ENCODE measurements at regions not wholly inside any gene's neighbourhood (a gene's known extent, or its start where the extent isn't known, plus 50 kb on each side); places are given as distances from the start of the nearest gene placed in this dataset.

DNA sequence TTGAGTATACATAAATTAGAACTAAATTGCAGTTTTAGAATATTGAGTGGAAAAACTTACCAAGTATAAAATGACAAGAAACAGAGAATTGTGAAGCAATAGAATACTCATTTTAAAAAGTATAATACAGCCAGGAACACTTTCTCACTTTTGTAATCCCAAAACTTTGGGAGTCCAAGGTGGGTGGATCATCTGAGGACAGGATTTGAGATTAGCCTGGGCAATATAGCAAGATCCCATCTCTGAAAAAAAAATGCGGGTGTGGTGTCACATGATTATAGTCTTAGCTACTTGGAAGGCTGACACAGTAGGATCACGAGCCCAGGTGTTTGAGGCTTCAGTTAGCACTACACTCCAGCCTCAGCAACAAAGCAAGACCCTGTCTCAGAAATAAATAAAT is 440.9 kb upstream of the POT1 start:
- Histone ChIP-seq H3K36me3 (no peaks in the 10 kb centered on the region), H3K4me1 (replicated peaks) (no peaks in the 10 kb centered on the region), H3K27ac (no peak overlapping the region), H3K4me3 (no peak overlapping the region), H3K9me3 (no peaks in the 10 kb centered on the region), H3K27me3 (replicated peaks; ENCODE audit: insufficient read depth) (no peaks in the 10 kb centered on the region)
- DNase-seq (ENCODE audit: low spot score): no peak
- intact Hi-C loops (cut with DNase I): no loop called here
- TF ChIP-seq POLR2AphosphoS5 (IDR thresholded peaks at IDR 0.05) (no peak), POLR2A (IDR thresholded peaks at IDR 0.05) (no peak)
- TF ChIP-seq, protein P1, sequence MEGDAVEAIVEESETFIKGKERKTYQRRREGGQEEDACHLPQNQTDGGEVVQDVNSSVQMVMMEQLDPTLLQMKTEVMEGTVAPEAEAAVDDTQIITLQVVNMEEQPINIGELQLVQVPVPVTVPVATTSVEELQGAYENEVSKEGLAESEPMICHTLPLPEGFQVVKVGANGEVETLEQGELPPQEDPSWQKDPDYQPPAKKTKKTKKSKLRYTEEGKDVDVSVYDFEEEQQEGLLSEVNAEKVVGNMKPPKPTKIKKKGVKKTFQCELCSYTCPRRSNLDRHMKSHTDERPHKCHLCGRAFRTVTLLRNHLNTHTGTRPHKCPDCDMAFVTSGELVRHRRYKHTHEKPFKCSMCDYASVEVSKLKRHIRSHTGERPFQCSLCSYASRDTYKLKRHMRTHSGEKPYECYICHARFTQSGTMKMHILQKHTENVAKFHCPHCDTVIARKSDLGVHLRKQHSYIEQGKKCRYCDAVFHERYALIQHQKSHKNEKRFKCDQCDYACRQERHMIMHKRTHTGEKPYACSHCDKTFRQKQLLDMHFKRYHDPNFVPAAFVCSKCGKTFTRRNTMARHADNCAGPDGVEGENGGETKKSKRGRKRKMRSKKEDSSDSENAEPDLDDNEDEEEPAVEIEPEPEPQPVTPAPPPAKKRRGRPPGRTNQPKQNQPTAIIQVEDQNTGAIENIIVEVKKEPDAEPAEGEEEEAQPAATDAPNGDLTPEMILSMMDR (IDR thresholded peaks at IDR 0.05): no peak
- 67% methylated on average over 2 of the region's 2 CpGs for WGBS

DNA sequence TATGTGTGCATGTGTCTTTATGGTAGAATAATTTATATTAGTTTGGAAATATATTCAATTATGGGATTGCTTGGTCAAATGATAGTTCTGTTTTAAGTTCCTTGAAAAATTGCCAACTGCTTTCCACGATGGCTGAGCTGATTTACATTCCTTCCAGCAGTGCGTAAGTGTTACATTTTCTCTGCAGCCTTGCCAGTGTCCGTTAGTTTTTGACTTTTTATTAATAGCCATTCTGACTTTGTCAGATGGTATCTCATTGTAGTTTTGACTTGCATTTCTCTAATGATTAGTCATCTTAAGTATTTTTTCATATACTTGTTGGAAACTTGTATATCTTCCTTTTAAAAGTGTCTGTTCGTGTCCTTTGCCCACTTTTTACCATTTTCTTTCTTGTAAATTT is 434.2 kb upstream of the POT1 start:
- H3K4me1 ChIP-seq (replicated peaks): no peaks in the 10 kb centered on the region
- H3K36me3 ChIP-seq: no peaks in the 10 kb centered on the region
- H3K4me3 ChIP-seq: no peak overlapping the region
- WGBS: 35% methylated on average over 4 of the region's 4 CpGs
- H3K9me3 ChIP-seq: no peaks in the 10 kb centered on the region
- H3K27me3 ChIP-seq (replicated peaks; ENCODE audit: insufficient read depth): no peaks in the 10 kb centered on the region
- TF ChIP-seq POLR2AphosphoS5 (IDR thresholded peaks at IDR 0.05): no peak
- TF ChIP-seq, protein P1 (IDR thresholded peaks at IDR 0.05): no peak
- no peak for TF ChIP-seq POLR2A (IDR thresholded peaks at IDR 0.05)
- no peak overlapping the region for H3K27ac ChIP-seq
- intact Hi-C loops (cut with DNase I): no loop called here
- no peak for DNase-seq (ENCODE audit: low spot score)

DNA sequence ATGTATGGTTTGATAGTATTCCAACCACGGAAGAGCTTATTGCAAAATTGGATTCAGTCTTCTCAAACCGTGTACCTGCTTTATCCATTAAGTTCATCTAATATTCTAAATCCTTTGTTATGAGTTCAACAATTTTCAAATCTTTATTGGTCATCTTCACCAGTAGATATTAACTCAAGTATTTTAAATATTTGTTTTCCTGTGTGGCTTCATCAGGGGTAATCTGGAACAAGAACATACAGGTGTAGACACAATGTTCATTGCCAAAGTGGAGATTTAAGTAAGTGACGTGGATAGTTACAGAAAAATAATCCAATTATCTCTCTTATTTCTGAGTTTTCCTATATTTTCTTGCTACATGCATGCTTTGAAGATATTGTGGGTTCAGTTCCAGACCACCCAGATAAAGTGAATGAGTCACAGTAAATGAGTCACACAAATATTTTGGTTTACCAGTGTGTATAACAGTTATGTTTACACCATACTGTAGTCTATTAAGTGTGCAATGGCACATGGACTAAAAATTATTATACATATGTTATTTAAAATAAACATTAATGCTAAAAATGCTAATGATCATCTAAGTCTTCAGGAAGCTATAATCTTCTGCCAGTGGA is 429.0 kb upstream of the POT1 start:
- intact Hi-C loops (cut with DNase I): no loop called here
- DNase-seq (ENCODE audit: low spot score): no peak
- TF ChIP-seq, protein P1 (IDR thresholded peaks at IDR 0.05): no peak
- TF ChIP-seq POLR2A (IDR thresholded peaks at IDR 0.05): no peak
- TF ChIP-seq POLR2AphosphoS5 (IDR thresholded peaks at IDR 0.05): no peak
- H3K9me3 ChIP-seq: no peaks in the 10 kb centered on the region
- 22% methylated on average over 3 of the region's 3 CpGs for WGBS
- H3K27ac ChIP-seq: no peak overlapping the region
- no peaks in the 10 kb centered on the region for H3K36me3 ChIP-seq
- no peak overlapping the region for H3K4me3 ChIP-seq
- H3K27me3 ChIP-seq (replicated peaks; ENCODE audit: insufficient read depth): no peaks in the 10 kb centered on the region
- H3K4me1 ChIP-seq (replicated peaks): no peaks in the 10 kb centered on the region

DNA sequence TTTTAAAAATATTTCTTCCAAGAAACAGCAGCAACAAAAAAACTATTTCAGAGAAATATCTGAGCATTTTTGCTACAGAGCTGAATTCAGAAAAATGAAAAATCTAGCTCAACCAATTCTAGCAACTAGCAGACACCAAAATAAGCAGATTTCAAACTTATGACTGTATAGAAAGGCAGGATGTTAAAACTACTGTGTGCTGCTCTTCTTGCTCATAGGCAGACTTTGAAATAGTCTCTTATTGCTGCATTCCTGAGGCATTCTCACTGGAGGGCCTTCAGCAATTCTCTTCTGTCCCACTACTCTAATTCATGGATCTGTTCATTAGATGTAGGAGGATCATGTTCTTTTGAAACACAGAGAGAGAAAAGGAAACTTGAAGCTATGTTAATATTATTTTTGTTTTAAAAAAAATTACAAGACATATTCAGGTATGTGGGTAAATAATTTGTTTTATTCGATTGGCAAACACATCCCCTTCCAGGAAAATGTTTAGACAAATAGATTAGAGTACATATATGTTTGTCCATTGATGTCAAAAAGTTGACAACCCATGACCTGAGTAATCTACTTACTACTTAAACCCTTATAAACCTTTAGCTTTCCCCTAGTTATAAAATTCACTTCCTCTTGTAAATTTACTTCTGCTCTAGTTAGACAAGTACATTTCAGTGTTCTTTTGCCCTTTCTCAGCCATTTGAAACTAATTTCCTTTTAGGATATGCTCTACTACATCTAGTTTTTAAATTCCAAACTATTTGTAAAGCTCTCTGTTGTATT is 428.2 kb upstream of the POT1 start:
- Histone ChIP-seq H3K4me1 (replicated peaks) (no peaks in the 10 kb centered on the region), H3K36me3 (no peaks in the 10 kb centered on the region), H3K27me3 (replicated peaks; ENCODE audit: insufficient read depth) (no peaks in the 10 kb centered on the region), H3K4me3 (no peak overlapping the region), H3K9me3 (no peaks in the 10 kb centered on the region), H3K27ac (no peak overlapping the region)
- DNase-seq (ENCODE audit: low spot score): no peak
- 38% methylated on average over 1 of the region's 1 CpG for WGBS
- intact Hi-C loops (cut with DNase I): no loop called here
- TF ChIP-seq POLR2A (IDR thresholded peaks at IDR 0.05) (no peak), POLR2AphosphoS5 (IDR thresholded peaks at IDR 0.05) (no peak)
- TF ChIP-seq, protein P1 (IDR thresholded peaks at IDR 0.05): no peak

DNA sequence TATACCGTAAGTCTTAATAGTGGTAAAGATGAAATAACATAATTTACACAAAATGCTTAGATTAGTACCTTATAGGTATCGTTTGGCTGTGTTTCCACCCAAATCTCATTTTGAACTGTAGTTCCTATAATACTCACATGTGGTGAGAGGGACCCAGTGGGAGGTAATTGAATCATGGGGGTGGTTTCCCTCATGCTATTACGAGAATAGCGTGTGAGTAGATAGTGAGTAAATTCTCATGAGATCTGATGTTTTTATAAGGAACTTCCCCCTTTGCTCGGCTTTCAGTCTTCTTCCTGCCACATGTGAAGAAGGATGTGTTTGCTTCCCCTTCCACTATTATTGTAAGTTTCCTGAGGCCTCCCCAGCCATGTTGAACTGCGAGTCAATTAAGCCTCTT is 426.3 kb upstream of the POT1 start:
- 44% methylated on average over 6 of the region's 6 CpGs for WGBS
- no peak for DNase-seq (ENCODE audit: low spot score)
- TF ChIP-seq POLR2A (IDR thresholded peaks at IDR 0.05) (no peak), POLR2AphosphoS5 (IDR thresholded peaks at IDR 0.05) (no peak)
- TF ChIP-seq, protein P1 (IDR thresholded peaks at IDR 0.05): no peak
- intact Hi-C loops (cut with DNase I): no loop called here
- Histone ChIP-seq H3K9me3 (no peaks in the 10 kb centered on the region), H3K4me1 (replicated peaks) (no peaks in the 10 kb centered on the region), H3K27ac (no peak overlapping the region), H3K36me3 (no peaks in the 10 kb centered on the region), H3K27me3 (replicated peaks; ENCODE audit: insufficient read depth) (no peaks in the 10 kb centered on the region), H3K4me3 (no peak overlapping the region)

Data from prostate gland (tissue), 2 donors.